Esophagus muscularis mucosa (tissue), 4 donors: ENCODE measurements at regions not wholly inside any gene's neighbourhood (a gene's known extent, or its start where the extent isn't known, plus 50 kb on each side); places are given as distances from the start of the nearest gene placed in this dataset.

Experiments
- DNase-seq: peaks from one replicate; pipeline ENCODE4 v3.0.0-alpha.2; 2017; ENCODE audit errors: extremely low spot score
- H3K27ac ChIP-seq, 4 donors: fragments of 200-600 bp; sonication (generic); replicated peaks in 1 of 4; 1 replicate in 3 of 4; 2 replicates in 1 of 4; pipeline ENCODE4 v1.5.1; 2016 to 2019; ENCODE audit warnings: mild to moderate bottlenecking in 1 of 4
- H3K27me3 ChIP-seq, 4 donors: fragments of 200-600 bp; sonication (generic); one replicate each; pipeline versions ENCODE4 v1.5.1 to v1.6.0; 2016 to 2019
- H3K36me3 ChIP-seq, 4 donors: fragments of 200-600 bp; sonication (generic); one replicate each; pipeline ENCODE4 v1.5.1; 2016 to 2019
- H3K4me1 ChIP-seq, 4 donors: fragments of 200-600 bp; sonication (generic); one replicate each; pipeline ENCODE4 v1.5.1; 2016 to 2019
- H3K4me3 ChIP-seq, 4 donors: fragments of 200-600 bp; sonication (generic); 1 replicate in 2 of 4; 2 replicates in 2 of 4; pipeline ENCODE4 v1.5.1; 2016 to 2019; ENCODE audit warnings: mild to moderate bottlenecking in 4 of 4, moderate library complexity in 1 of 4
- H3K9me3 ChIP-seq, 4 donors: fragments of 200-600 bp; sonication (generic); 1 replicate in 3 of 4; 2 replicates in 1 of 4; pipeline ENCODE4 v1.5.1; 2016 to 2019
- CTCF ChIP-seq, 3 experiments: fragments of 200-600 bp in 2 of 3; fragments of 450-650 bp in 1 of 3; sonication (generic) in 2 of 3; IDR thresholded peaks; one replicate each; pipeline ENCODE4 v1.5.1; 2017 to 2019; ENCODE audit warnings: antibody characterized with exemption in 3 of 3, mild to moderate bottlenecking in 2 of 3, moderate library complexity in 1 of 3
- EP300 ChIP-seq: sonication (generic); formaldehyde crosslinking; IDR thresholded peaks from one replicate; pipeline ENCODE4 v1.6.1; 2017; ENCODE audit warnings: antibody characterized with exemption
- POLR2A ChIP-seq: fragments of 450-650 bp; IDR thresholded peaks from one replicate; pipeline ENCODE4 v1.6.1; 2017; ENCODE audit warnings: antibody characterized with exemption, moderate library complexity, mild to moderate bottlenecking, low read depth
- POLR2AphosphoS5 ChIP-seq, 2 donors: sonication (generic); formaldehyde crosslinking; IDR thresholded peaks; one replicate each; pipeline ENCODE4 v1.6.1; 2017; ENCODE audit warnings: antibody characterized with exemption in 2 of 2
- WGBS: methylation state at CpG from one replicate; pipeline ENCODE4 v1.1.5; 2018; 5-methylcytosine and 5-hydroxymethylcytosine counted together
- intact Hi-C: fragments of 100-400 bp; cut with DNase I; formaldehyde crosslinking; loops from one replicate; pipeline ENCODE4 v1.15.1; 2023

- H3K36me3 ChIP-seq, result no peaks in the 10 kb centered on the region
- no peak for DNase-seq
Measured at GRCh38 chr3:102144063-102144462, 290.8 kb upstream of the ZPLD1 start.

GRCh38 chr3:102148598-102149337 lies 286.0 kb upstream of the ZPLD1 start:
- H3K4me1 ChIP-seq, result peaks cover 0 to 9% (median 9%) of the 10 kb centered on the region in 4 donors
- no peak for TF ChIP-seq POLR2A
- TF ChIP-seq CTCF (IDR thresholded peaks at IDR 0.05), result no peak
- TF ChIP-seq POLR2AphosphoS5 (IDR thresholded peaks at IDR 0.05), result no peak
- TF ChIP-seq EP300, result no peak
- 97% methylated on average over 3 of the region's 3 CpGs for WGBS
- no peak for DNase-seq
- no peaks in the 10 kb centered on the region for H3K9me3 ChIP-seq
- no peaks in the 10 kb centered on the region for H3K27me3 ChIP-seq
- H3K27ac ChIP-seq, result no peak overlapping the region
- H3K36me3 ChIP-seq, result no peaks in the 10 kb centered on the region
- no peak overlapping the region for H3K4me3 ChIP-seq
- intact Hi-C loops, result no loop called here

More at GRCh38 chr3:102144063-102144462, 290.8 kb upstream of the ZPLD1 start:
- 48% methylated on average over 3 of the region's 3 CpGs for WGBS
- no peak overlapping the region for H3K4me3 ChIP-seq
- peak overlapping the region; percentile 53 to 60 (median 58) for H3K27ac ChIP-seq
- intact Hi-C loops, result no loop called here
- no peaks in the 10 kb centered on the region for H3K27me3 ChIP-seq
- H3K9me3 ChIP-seq, result no peaks in the 10 kb centered on the region
- TF ChIP-seq POLR2A, result no peak
- TF ChIP-seq CTCF (IDR thresholded peaks at IDR 0.05), result no peak
- no peak for TF ChIP-seq POLR2AphosphoS5 (IDR thresholded peaks at IDR 0.05)
- no peak for TF ChIP-seq EP300
- peaks cover 22 to 44% (median 43%) of the 10 kb centered on the region in 4 donors for H3K4me1 ChIP-seq

- TF ChIP-seq POLR2A, result no peak
- no peak for DNase-seq
- intact Hi-C loops, result no loop called here
- WGBS, result 67% methylated on average over 1 of the region's 1 CpG
- H3K36me3 ChIP-seq, result no peaks in the 10 kb centered on the region
- no peak overlapping the region for H3K4me3 ChIP-seq
- H3K27me3 ChIP-seq, result no peaks in the 10 kb centered on the region
- H3K9me3 ChIP-seq, result no peaks in the 10 kb centered on the region
- no peak overlapping the region for H3K27ac ChIP-seq
- peaks cover 0 to 4% (median 0%) of the 10 kb centered on the region in 4 donors for H3K4me1 ChIP-seq
Measured at GRCh38 chr3:102151935-102152334, 282.9 kb upstream of the ZPLD1 start.

- H3K27me3 ChIP-seq, result no peaks in the 10 kb centered on the region
- H3K27ac ChIP-seq, result peak overlapping the region in 3 of 4 donors; percentile 6 to 40 (median 27)
- 75% methylated on average over 2 of the region's 2 CpGs for WGBS
- intact Hi-C loops, result no loop called here
- TF ChIP-seq POLR2AphosphoS5 (IDR thresholded peaks at IDR 0.05) (peak; percentile 35 to 51), CTCF (IDR thresholded peaks at IDR 0.05) (no peak), EP300 (no peak), POLR2A (no peak)
- no peak overlapping the region for H3K4me3 ChIP-seq
- no peak for DNase-seq
- no peaks in the 10 kb centered on the region for H3K9me3 ChIP-seq
- peaks cover 0 to 18% (median 0%) of the 10 kb centered on the region in 4 donors for H3K4me1 ChIP-seq
- no peaks in the 10 kb centered on the region for H3K36me3 ChIP-seq
Measured at GRCh38 chr3:102156426-102156825, 278.4 kb upstream of the ZPLD1 start.

- 82% methylated on average over 3 of the region's 3 CpGs for WGBS
- DNase-seq, result no peak
- no peaks in the 10 kb centered on the region for H3K27me3 ChIP-seq
- no peak overlapping the region for H3K27ac ChIP-seq
- intact Hi-C loops, result no loop called here
- TF ChIP-seq CTCF (IDR thresholded peaks at IDR 0.05) (no peak), POLR2A (no peak), POLR2AphosphoS5 (IDR thresholded peaks at IDR 0.05) (no peak), EP300 (no peak)
- H3K36me3 ChIP-seq, result no peaks in the 10 kb centered on the region
- H3K9me3 ChIP-seq, result no peaks in the 10 kb centered on the region
- peaks cover 4 to 24% (median 8%) of the 10 kb centered on the region in 4 donors for H3K4me1 ChIP-seq
- no peak overlapping the region for H3K4me3 ChIP-seq
Measured at GRCh38 chr3:102158080-102158740, 276.6 kb upstream of the ZPLD1 start.
